H9 (cell line): ENCODE measurements at regions not wholly inside any gene's neighbourhood (a gene's known extent, or its start where the extent isn't known, plus 50 kb on each side); places are given as distances from the start of the nearest gene placed in this dataset.
A peak's percentile ranks its signal among the peaks of the same experiment; 100 is the strongest.
"Not testable (repeated sequence)": the region's sequence is repeated elsewhere in the genome, so short reads cannot be mapped to it uniquely, and the experiment has no call there.

ENCODE experiments used
- DNase-seq: peaks from one replicate; pipeline ENCODE4 v3.0.0-alpha.2; 2017
- H2AFZ ChIP-seq: one replicate; pipeline ENCODE4 v1.6.1; 2013; ENCODE audit warnings: mild to moderate bottlenecking, low read length, control low read depth, moderate library complexity
- H2AK5ac ChIP-seq: 2 replicates; pipeline ENCODE4 v1.6.1; 2013; ENCODE audit warnings: low read length, control low read depth, mixed read lengths; ENCODE audit not compliant: insufficient read length
- H2BK120ac ChIP-seq: one replicate; pipeline ENCODE4 v1.6.1; 2013; ENCODE audit warnings: low read depth, mild to moderate bottlenecking, low read length, control low read depth, inconsistent platforms; ENCODE audit not compliant: poor library complexity, severe bottlenecking
- H2BK12ac ChIP-seq: 2 replicates; pipeline ENCODE4 v1.6.1; 2013; ENCODE audit warnings: low read length, control low read depth, mixed read lengths, low read depth; ENCODE audit not compliant: insufficient read length
- H2BK15ac ChIP-seq: 2 replicates; pipeline ENCODE4 v1.6.1; 2013; ENCODE audit warnings: low read depth, low read length, control low read depth
- H2BK20ac ChIP-seq: one replicate; pipeline ENCODE4 v1.6.1; 2013; ENCODE audit warnings: low read depth, mild to moderate bottlenecking, low read length, control low read depth, inconsistent platforms; ENCODE audit not compliant: poor library complexity, severe bottlenecking
- H2BK5ac ChIP-seq: 2 replicates; pipeline ENCODE4 v1.6.1; 2013; ENCODE audit warnings: low read length, control low read depth, mixed read lengths; ENCODE audit not compliant: insufficient read length
- H3K14ac ChIP-seq: 2 replicates; pipeline ENCODE4 v1.6.1; 2013; ENCODE audit warnings: low read length, control low read depth; ENCODE audit not compliant: insufficient read depth
- H3K18ac ChIP-seq: 2 replicates; pipeline ENCODE4 v1.6.1; 2013; ENCODE audit warnings: low read depth, mild to moderate bottlenecking, mixed read lengths, low read length, control low read depth; ENCODE audit not compliant: insufficient read length
- H3K23ac ChIP-seq: 2 replicates; pipeline ENCODE4 v1.6.1; 2013; ENCODE audit warnings: low read length, control low read depth, mixed read lengths, low read depth; ENCODE audit not compliant: insufficient read length
- H3K23me2 ChIP-seq: 2 replicates; pipeline ENCODE4 v1.6.1; 2013; ENCODE audit warnings: low read depth, mild to moderate bottlenecking, mixed read lengths, low read length, control low read depth; ENCODE audit not compliant: insufficient read length, poor library complexity, severe bottlenecking
- H3K27ac ChIP-seq: 2 replicates; pipeline ENCODE4 v1.5.1; 2013; ENCODE audit warnings: low read length, control low read depth, mixed read lengths, low read depth; ENCODE audit not compliant: insufficient read length
- H3K27me3 ChIP-seq: 2 replicates; pipeline ENCODE4 v1.6.1; 2013; ENCODE audit warnings: low read length, control low read depth, inconsistent platforms; ENCODE audit not compliant: insufficient read depth
- H3K4ac ChIP-seq: 2 replicates; pipeline ENCODE4 v1.6.1; 2013; ENCODE audit warnings: low read depth, mild to moderate bottlenecking, control low read depth, inconsistent platforms, low read length, moderate library complexity
- H3K4me1 ChIP-seq: 2 replicates; pipeline ENCODE4 v1.6.1; 2013; ENCODE audit warnings: low read length, control low read depth, inconsistent platforms; ENCODE audit not compliant: insufficient read depth
- H3K4me2 ChIP-seq: 2 replicates; pipeline ENCODE4 v1.6.1; 2013; ENCODE audit warnings: low read length, control low read depth, mixed read lengths; ENCODE audit not compliant: insufficient read length, insufficient read depth
- H3K56ac ChIP-seq: 2 replicates; pipeline ENCODE4 v1.6.1; 2013; ENCODE audit warnings: low read depth, mild to moderate bottlenecking, mixed read lengths, low read length, control low read depth; ENCODE audit not compliant: insufficient read length
- H3K79me1 ChIP-seq: 2 replicates; pipeline ENCODE4 v1.6.1; 2013; ENCODE audit warnings: low read depth, mild to moderate bottlenecking, moderate library complexity, low read length, control low read depth, inconsistent platforms; ENCODE audit not compliant: insufficient read depth, poor library complexity, severe bottlenecking
- H3K79me2 ChIP-seq: 2 replicates; pipeline ENCODE4 v1.6.1; 2013; ENCODE audit warnings: low read length, control low read depth, inconsistent platforms; ENCODE audit not compliant: insufficient read depth
- H3K9ac ChIP-seq: 2 replicates; pipeline ENCODE4 v1.6.1; 2013; ENCODE audit warnings: low read length, control low read depth, mixed read lengths; ENCODE audit not compliant: insufficient read length; ENCODE audit errors: extremely low read depth
- H3K9me3 ChIP-seq: one replicate; pipeline ENCODE4 v1.6.1; 2013; ENCODE audit warnings: low read depth, low read length, inconsistent platforms; ENCODE audit not compliant: control insufficient read depth
- H3T11ph ChIP-seq: one replicate; pipeline ENCODE4 v1.6.1; 2013; ENCODE audit warnings: mild to moderate bottlenecking, low read length, control low read depth, inconsistent platforms
- H4K20me1 ChIP-seq: one replicate; pipeline ENCODE4 v1.6.1; 2013; ENCODE audit not compliant: control insufficient read depth, insufficient read length, insufficient read depth
- H4K5ac ChIP-seq: 2 replicates; pipeline ENCODE4 v1.6.1; 2013; ENCODE audit warnings: low read depth, mild to moderate bottlenecking, mixed read lengths, low read length, control low read depth; ENCODE audit not compliant: insufficient read length
- H4K8ac ChIP-seq: replicated peaks from 2 replicates; pipeline ENCODE4 v1.6.1; 2013; ENCODE audit warnings: low read length, control low read depth, mixed read lengths, low read depth; ENCODE audit not compliant: insufficient read length
- H4K91ac ChIP-seq: 2 replicates; pipeline ENCODE4 v1.6.1; 2013; ENCODE audit warnings: low read depth, mild to moderate bottlenecking, moderate library complexity, mixed read lengths, low read length, control low read depth; ENCODE audit not compliant: insufficient read length
- H3K27ac Mint-ChIP-seq, 3 experiments: 2 replicates in 2 of 3; 3 replicates in 1 of 3; pipeline ENCODE4 v1.8.0; 2020 to 2021; ENCODE audit warnings: mixed read lengths in 3 of 3, mild to moderate bottlenecking in 1 of 3, moderate library complexity in 1 of 3
- H3K27me3 Mint-ChIP-seq: 2 replicates; pipeline ENCODE4 v1.8.0; 2021; ENCODE audit warnings: low read depth, mild to moderate bottlenecking, moderate library complexity, mixed read lengths
- H3K36me3 Mint-ChIP-seq, 3 experiments: 2 replicates in 2 of 3; 3 replicates in 1 of 3; pipeline ENCODE4 v1.8.0; 2020 to 2021; ENCODE audit warnings: low read depth in 3 of 3, mixed read lengths in 3 of 3; ENCODE audit not compliant: insufficient read depth in 1 of 3
- H3K4me1 Mint-ChIP-seq, 2 experiments: 2 replicates each; pipeline ENCODE4 v1.8.0; 2020; ENCODE audit warnings: mixed read lengths in 2 of 2
- H3K4me3 Mint-ChIP-seq, 2 experiments: 2 replicates in 1 of 2; 3 replicates in 1 of 2; pipeline ENCODE4 v1.8.0; 2020 to 2021; ENCODE audit warnings: mild to moderate bottlenecking in 2 of 2, mixed read lengths in 2 of 2, moderate library complexity in 1 of 2
- H3K9me3 Mint-ChIP-seq, 2 experiments: 2 replicates in 1 of 2; 3 replicates in 1 of 2; pipeline ENCODE4 v1.8.0; 2020; ENCODE audit warnings: mild to moderate bottlenecking in 2 of 2, mixed read lengths in 2 of 2, moderate library complexity in 1 of 2
- CTCF ChIP-seq: fragments of 200-600 bp; sonication (generic); conservative IDR thresholded peaks from 3 replicates; pipeline ENCODE4 v1.8.0; 2021; ENCODE audit warnings: antibody characterized with exemption, mild to moderate bottlenecking
- WGBS: extraction: QIAGEN DNeasy Blood & Tissue Kit; methylation state at CpG from one replicate; pipeline ENCODE4 v1.1.7; 2013; ENCODE audit warnings: missing lambda C conversion rate, low lambda C conversion rate, mixed read lengths; ENCODE audit not compliant: insufficient read length; ENCODE audit errors: extremely low coverage; 5-methylcytosine and 5-hydroxymethylcytosine counted together

GRCh38 chr10:21441625-21442024 lies 83.9 kb downstream of the SKIDA1 start:
- Histone ChIP-seq H3K4ac (no peak overlapping the region), H2BK12ac (no peak overlapping the region), H2BK120ac (no peak overlapping the region), H3K9me3 (no peaks in the 10 kb centered on the region), H2BK5ac (no peak overlapping the region), H3K79me2 (no peaks in the 10 kb centered on the region), H3K14ac (no peak overlapping the region), H3K23ac (no peak overlapping the region), H3K56ac (no peak overlapping the region), H3K4me1 (no peaks in the 10 kb centered on the region), H3T11ph (no peak overlapping the region), H2AFZ (no peak overlapping the region), H3K18ac (no peak overlapping the region), H4K91ac (no peak overlapping the region), H4K8ac (no peak overlapping the region), H2BK15ac (no peak overlapping the region), H3K4me2 (no peak overlapping the region), H3K23me2 (no peaks in the 10 kb centered on the region), H3K79me1 (no peaks in the 10 kb centered on the region), H3K27me3 (no peaks in the 10 kb centered on the region), H3K27ac (no peak overlapping the region), H2AK5ac (no peak overlapping the region), H4K20me1 (no peaks in the 10 kb centered on the region), H3K9ac (no peak overlapping the region), H2BK20ac (no peak overlapping the region), H4K5ac (no peak overlapping the region)
- Mint-ChIP-seq H3K4me3 (no peak overlapping the region), H3K27me3 (no peaks in the 10 kb centered on the region), H3K4me1 (peaks cover 12 to 18% of the 10 kb centered on the region in 2 experiments), H3K27ac (no peak overlapping the region), H3K9me3 (no peaks in the 10 kb centered on the region), H3K36me3 (no peaks in the 10 kb centered on the region)
- no peak for DNase-seq
- no CpG with 5 or more reads among the region's 2 CpGs for WGBS
- no peak for TF ChIP-seq CTCF

- H2AFZ ChIP-seq, H3T11ph ChIP-seq, H3K18ac ChIP-seq: not testable (repeated sequence)
These were observed 86.6 kb downstream of the SKIDA1 start for GRCh38 chr10:21438914-21439313.

More at GRCh38 chr10:21438914-21439313, 86.6 kb downstream of the SKIDA1 start:
- not testable (repeated sequence) for H3K27me3 Mint-ChIP-seq, H2BK15ac ChIP-seq, H2BK20ac ChIP-seq, H3K9me3 Mint-ChIP-seq, H3K79me1 ChIP-seq, H3K36me3 Mint-ChIP-seq, H3K4me1 Mint-ChIP-seq, H3K56ac ChIP-seq, H3K9me3 ChIP-seq, H2BK12ac ChIP-seq, H4K20me1 ChIP-seq, H2AK5ac ChIP-seq, H3K4ac ChIP-seq, H2BK120ac ChIP-seq, DNase-seq, H3K23me2 ChIP-seq, H4K8ac ChIP-seq, H3K4me2 ChIP-seq, H3K4me1 ChIP-seq, H2BK5ac ChIP-seq, H4K91ac ChIP-seq, H4K5ac ChIP-seq, H3K14ac ChIP-seq, H3K4me3 Mint-ChIP-seq, H3K27me3 ChIP-seq, H3K27ac ChIP-seq, H3K9ac ChIP-seq, H3K79me2 ChIP-seq, H3K23ac ChIP-seq
- no CpG with 5 or more reads among the region's 10 CpGs for WGBS
- 0 out of 7 replicates have a peak overlapping the region, but pooled peaks of 1 of the 3 experiments have one; percentile 36 for H3K27ac Mint-ChIP-seq
